Stomach (tissue), 8 donors: ENCODE measurements at regions not wholly inside any gene's neighbourhood (a gene's known extent, or its start where the extent isn't known, plus 50 kb on each side); places are given as distances from the start of the nearest gene placed in this dataset.

ENCODE experiments used
- DNase-seq, 2 donors: peaks; one replicate each; pipeline versions ENCODE4 v3.0.0 to v3.0.0-alpha.2; 2013 to 2019
- H3K27ac ChIP-seq, 5 donors: fragments of 200-600 bp in 4 of 5; sonication (generic) in 4 of 5; one replicate each; pipeline ENCODE4 v1.5.1; 2013 to 2019; ENCODE audit warnings: mild to moderate bottlenecking in 1 of 5, moderate library complexity in 1 of 5
- H3K27me3 ChIP-seq, 3 donors: fragments of 200-600 bp; sonication (generic); one replicate each; pipeline ENCODE4 v1.5.1; 2017 to 2019; ENCODE audit warnings: mixed run types in 1 of 3
- H3K36me3 ChIP-seq, 4 donors: fragments of 200-600 bp; sonication (generic); 1 replicate in 3 of 4; 2 replicates in 1 of 4; pipeline ENCODE4 v1.5.1; 2016 to 2019
- H3K4me1 ChIP-seq, 4 donors: fragments of 200-600 bp; sonication (generic); one replicate each; pipeline ENCODE4 v1.5.1; 2016 to 2019
- H3K4me3 ChIP-seq, 4 donors: fragments of 200-600 bp; sonication (generic) in 3 of 4; one replicate each; pipeline ENCODE4 v1.5.1; 2016 to 2019; ENCODE audit warnings: mild to moderate bottlenecking in 1 of 4
- H3K9me3 ChIP-seq, 4 donors: fragments of 200-600 bp; sonication (generic); one replicate each; pipeline ENCODE4 v1.5.1; 2016 to 2019
- EP300 ChIP-seq: sonication (generic); formaldehyde crosslinking; IDR thresholded peaks from one replicate; pipeline ENCODE4 v1.6.1; 2017; ENCODE audit warnings: antibody characterized with exemption
- POLR2A ChIP-seq, 4 donors: fragments of 450-650 bp; IDR thresholded peaks; one replicate each; pipeline ENCODE4 v1.6.1; 2016; ENCODE audit warnings: antibody characterized with exemption in 4 of 4, control low read depth in 2 of 4, mild to moderate bottlenecking in 1 of 4, moderate library complexity in 1 of 4
- POLR2AphosphoS5 ChIP-seq, 3 donors: sonication (generic); formaldehyde crosslinking; IDR thresholded peaks; one replicate each; pipeline ENCODE4 v1.6.1; 2016; ENCODE audit warnings: antibody characterized with exemption in 3 of 3
- WGBS, 5 donors: extraction: QIAGEN DNeasy Blood & Tissue Kit in 3 of 5; methylation state at CpG; one replicate each; pipeline versions ENCODE4 v1.1.5 to v1.1.7; 2013 to 2018; 5-methylcytosine and 5-hydroxymethylcytosine counted together
- intact Hi-C: fragments of 100-400 bp; cut with DNase I; formaldehyde crosslinking; loops from one replicate; pipeline ENCODE4 v1.15.1; 2023; ENCODE audit warnings: low total_unique reads
- TF ChIP-seq, protein P1 (sequence below), 7 experiments: fragments of 450-650 bp in 4 of 7; fragments of 200-600 bp in 3 of 7; sonication (generic) in 3 of 7; IDR thresholded peaks; one replicate each; pipeline ENCODE4 v1.5.1; 2016 to 2019; ENCODE audit warnings: antibody characterized with exemption in 7 of 7, control low read depth in 2 of 7, mild to moderate bottlenecking in 1 of 7
- donor health status: healthy with polysubstance abuse.
- donor health status: Bipolar disorder and iron deficiency.
- donor health status: healthy.

DNA sequence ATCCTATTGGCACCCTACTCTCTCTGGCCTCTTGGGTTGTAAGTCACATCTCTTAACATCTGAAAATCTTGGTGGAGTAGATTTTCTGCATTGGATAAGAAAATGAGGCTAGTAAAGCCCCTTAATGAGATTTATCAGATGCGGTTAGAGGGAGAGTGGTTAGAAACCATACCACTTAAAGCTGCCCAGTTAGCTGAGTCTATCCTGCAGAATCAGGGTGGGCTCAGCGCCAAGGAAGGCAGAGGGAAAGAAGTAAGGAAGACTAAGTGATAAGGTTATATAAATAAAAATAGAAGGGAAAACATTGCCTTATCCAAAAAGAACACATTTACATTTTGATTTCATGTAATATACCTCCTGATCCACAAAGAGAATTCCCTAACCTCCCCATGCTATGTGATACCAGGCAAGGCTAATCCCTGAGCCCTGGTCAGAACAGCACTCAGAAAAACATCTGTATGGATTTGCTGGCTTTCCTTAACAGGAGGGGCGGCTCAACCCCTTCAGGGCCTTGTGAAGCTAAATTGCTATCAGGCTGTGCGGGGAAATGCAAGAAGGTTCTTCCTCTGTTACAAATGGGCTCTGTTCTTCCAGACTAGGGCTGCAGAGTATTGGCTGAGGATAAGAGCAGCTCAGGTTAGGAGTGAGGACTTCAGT lies 101.7 kb downstream of the SNX19 start:
- Histone ChIP-seq H3K27ac (no peak overlapping the region), H3K36me3 (no peaks in the 10 kb centered on the region), H3K9me3 (no peaks in the 10 kb centered on the region), H3K4me1 (peaks cover 11 to 21% (median 16%) of the 10 kb centered on the region in 4 donors), H3K4me3 (no peak overlapping the region), H3K27me3 (no peaks in the 10 kb centered on the region)
- TF ChIP-seq, protein P1, sequence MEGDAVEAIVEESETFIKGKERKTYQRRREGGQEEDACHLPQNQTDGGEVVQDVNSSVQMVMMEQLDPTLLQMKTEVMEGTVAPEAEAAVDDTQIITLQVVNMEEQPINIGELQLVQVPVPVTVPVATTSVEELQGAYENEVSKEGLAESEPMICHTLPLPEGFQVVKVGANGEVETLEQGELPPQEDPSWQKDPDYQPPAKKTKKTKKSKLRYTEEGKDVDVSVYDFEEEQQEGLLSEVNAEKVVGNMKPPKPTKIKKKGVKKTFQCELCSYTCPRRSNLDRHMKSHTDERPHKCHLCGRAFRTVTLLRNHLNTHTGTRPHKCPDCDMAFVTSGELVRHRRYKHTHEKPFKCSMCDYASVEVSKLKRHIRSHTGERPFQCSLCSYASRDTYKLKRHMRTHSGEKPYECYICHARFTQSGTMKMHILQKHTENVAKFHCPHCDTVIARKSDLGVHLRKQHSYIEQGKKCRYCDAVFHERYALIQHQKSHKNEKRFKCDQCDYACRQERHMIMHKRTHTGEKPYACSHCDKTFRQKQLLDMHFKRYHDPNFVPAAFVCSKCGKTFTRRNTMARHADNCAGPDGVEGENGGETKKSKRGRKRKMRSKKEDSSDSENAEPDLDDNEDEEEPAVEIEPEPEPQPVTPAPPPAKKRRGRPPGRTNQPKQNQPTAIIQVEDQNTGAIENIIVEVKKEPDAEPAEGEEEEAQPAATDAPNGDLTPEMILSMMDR (IDR thresholded peaks at IDR 0.05), result no peak
- TF ChIP-seq POLR2A (IDR thresholded peaks at IDR 0.05) (no peak), EP300 (no peak), POLR2AphosphoS5 (IDR thresholded peaks at IDR 0.05) (no peak)
- intact Hi-C loops, result no loop called here
- peak in 1 of 2 donors; percentile 54 for DNase-seq
- WGBS, 5 donors, result 43 to 68% (median 58%) methylated on average over 4 of the region's 4 CpGs

DNA sequence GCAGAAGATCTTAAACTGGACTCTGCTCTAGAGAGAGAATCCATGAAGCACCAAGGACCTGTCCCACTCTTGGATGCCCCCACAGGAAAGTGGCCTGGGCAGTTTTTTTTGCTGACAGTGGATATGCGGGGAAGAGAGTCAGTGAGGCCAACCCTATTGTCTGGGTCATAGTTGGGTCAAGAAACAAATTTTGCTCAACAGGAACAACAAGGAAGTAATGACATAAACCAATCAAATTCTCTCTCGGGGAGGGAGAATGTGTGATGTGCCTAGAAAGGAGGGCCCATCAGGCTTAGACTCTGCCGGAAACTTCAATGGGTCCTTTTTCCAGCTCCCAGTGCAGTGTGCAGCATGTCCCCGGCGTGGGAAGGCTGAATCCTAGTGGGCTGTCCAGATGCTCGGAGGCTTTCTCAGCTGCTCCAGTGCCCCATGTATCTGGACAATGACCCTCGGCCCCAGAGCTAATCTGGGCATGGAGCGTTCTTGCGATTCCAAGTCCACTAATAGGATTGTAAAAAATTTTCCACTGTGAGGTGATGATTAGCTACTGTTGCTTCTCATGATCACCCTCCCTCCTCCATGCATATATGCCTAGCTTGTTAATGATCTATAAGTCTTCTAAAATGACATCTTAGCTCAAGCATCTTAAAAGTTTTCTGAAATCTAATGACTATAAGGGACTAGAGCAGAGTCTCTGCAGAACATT lies 101.0 kb downstream of the SNX19 start:
- no peaks in the 10 kb centered on the region for H3K36me3 ChIP-seq
- H3K9me3 ChIP-seq, result no peaks in the 10 kb centered on the region
- DNase-seq, result no peak
- H3K27ac ChIP-seq, result no peak overlapping the region
- intact Hi-C loops, result no loop called here
- H3K4me3 ChIP-seq, result no peak overlapping the region
- 85 to 88% (median 87%) methylated on average over 9 of the region's 9 CpGs for WGBS, 5 donors
- H3K27me3 ChIP-seq, result no peaks in the 10 kb centered on the region
- TF ChIP-seq POLR2AphosphoS5 (IDR thresholded peaks at IDR 0.05), result no peak
- TF ChIP-seq POLR2A (IDR thresholded peaks at IDR 0.05), result no peak
- TF ChIP-seq, protein P1 (IDR thresholded peaks at IDR 0.05), result no peak
- TF ChIP-seq EP300, result no peak
- H3K4me1 ChIP-seq, result peaks cover 11 to 21% (median 16%) of the 10 kb centered on the region in 4 donors

DNA sequence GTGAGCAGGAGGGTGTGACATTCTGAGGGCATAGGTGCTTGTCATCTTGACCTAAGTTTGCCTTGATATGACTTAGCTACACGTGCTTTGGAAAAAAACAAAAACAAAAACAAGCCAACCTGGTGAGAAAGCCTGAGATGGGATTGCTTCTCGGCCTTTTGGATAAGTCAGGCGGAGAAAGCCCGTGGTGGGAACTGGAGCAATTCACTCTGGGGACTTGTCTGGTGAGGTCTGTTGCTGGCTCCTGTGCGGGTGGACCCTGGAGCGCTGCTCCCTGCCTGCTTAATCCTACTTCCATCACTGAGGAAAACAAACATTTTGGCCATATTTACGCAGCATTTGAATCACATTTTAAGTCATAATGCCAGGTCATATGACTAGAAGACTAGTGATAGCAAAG lies 100.3 kb downstream of the SNX19 start:
- no peak for TF ChIP-seq POLR2A (IDR thresholded peaks at IDR 0.05)
- TF ChIP-seq POLR2AphosphoS5 (IDR thresholded peaks at IDR 0.05), result no peak
- TF ChIP-seq, protein P1 (IDR thresholded peaks at IDR 0.05), result no peak
- no peak for TF ChIP-seq EP300
- Histone ChIP-seq H3K9me3 (no peaks in the 10 kb centered on the region), H3K27ac (no peak overlapping the region), H3K27me3 (no peaks in the 10 kb centered on the region), H3K4me1 (peaks cover 11 to 21% (median 16%) of the 10 kb centered on the region in 4 donors), H3K36me3 (no peaks in the 10 kb centered on the region), H3K4me3 (no peak overlapping the region)
- intact Hi-C loops, result no loop called here
- no peak for DNase-seq
- 59 to 69% (median 62%) methylated on average over 7 of the region's 7 CpGs for WGBS, 5 donors

DNA sequence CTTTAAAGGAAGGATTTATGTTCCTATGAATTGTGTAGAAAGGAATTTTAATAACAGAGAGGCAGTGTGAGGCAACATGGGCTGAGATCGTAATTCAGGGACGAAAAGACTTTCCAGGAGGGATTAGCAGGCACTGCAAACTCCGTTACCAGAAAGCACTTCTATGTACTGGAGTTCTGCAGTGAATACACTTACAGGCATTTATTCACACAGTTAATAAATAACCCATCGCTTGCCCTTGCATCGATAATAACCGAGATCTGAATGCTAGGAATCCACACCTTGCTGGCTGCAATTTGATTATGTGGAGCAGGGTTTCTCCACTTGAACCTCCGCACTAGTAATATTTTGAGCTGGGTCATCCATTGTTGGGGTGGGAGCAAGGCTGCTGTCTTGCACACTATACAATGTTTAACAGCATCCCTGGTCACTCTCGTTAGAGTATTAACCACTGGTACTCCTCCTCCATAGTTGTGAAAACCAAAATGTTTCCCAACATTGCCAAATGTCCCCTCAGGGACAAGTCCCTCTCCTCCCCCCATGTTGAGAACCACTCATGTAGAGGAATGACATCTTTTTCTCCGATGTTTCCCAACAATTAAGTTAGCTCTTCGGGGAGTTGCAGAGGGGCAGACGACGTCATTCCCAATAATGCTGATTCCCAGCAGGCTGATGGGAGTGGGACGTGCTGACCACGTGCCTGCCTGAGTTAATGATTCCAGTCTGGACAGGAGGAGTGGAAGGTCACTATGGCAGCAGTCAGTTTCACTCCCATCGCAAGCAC lies 99.5 kb downstream of the SNX19 start:
- no peak overlapping the region for H3K4me3 ChIP-seq
- peak overlapping the region in 1 of 5 donors; percentile 2 for H3K27ac ChIP-seq
- DNase-seq, result peak in 1 of 2 donors; percentile 43
- no peaks in the 10 kb centered on the region for H3K9me3 ChIP-seq
- intact Hi-C loops, result no loop called here
- no peaks in the 10 kb centered on the region for H3K27me3 ChIP-seq
- TF ChIP-seq EP300 (no peak), POLR2A (IDR thresholded peaks at IDR 0.05) (no peak), POLR2AphosphoS5 (IDR thresholded peaks at IDR 0.05) (no peak)
- TF ChIP-seq, protein P1 (IDR thresholded peaks at IDR 0.05), result no peak
- WGBS, 5 donors, result 47 to 60% (median 57%) methylated on average over 15 of the region's 15 CpGs
- no peaks in the 10 kb centered on the region for H3K36me3 ChIP-seq
- peaks cover 11 to 21% (median 16%) of the 10 kb centered on the region in 4 donors for H3K4me1 ChIP-seq
